Uterus (tissue), 3 donors: ENCODE measurements at regions not wholly inside any gene's neighbourhood (a gene's known extent, or its start where the extent isn't known, plus 50 kb on each side); places are given as distances from the start of the nearest gene placed in this dataset.

Source experiments
- DNase-seq, 2 donors: peaks; one replicate each; pipeline ENCODE4 v3.0.0-alpha.2; 2019 to 2020
- H3K27ac ChIP-seq, 2 donors: fragments of 200-600 bp; sonication (generic); 1 replicate in 1 of 2; 2 replicates in 1 of 2; pipeline ENCODE4 v1.5.1; 2016 to 2018
- H3K27me3 ChIP-seq, 2 donors: fragments of 200-600 bp; sonication (generic); one replicate each; pipeline ENCODE4 v1.5.1; 2018 to 2019; ENCODE audit warnings: control low read depth in 1 of 2
- H3K36me3 ChIP-seq, 2 donors: fragments of 200-600 bp; sonication (generic); one replicate each; pipeline ENCODE4 v1.5.1; 2019; ENCODE audit warnings: control low read depth in 1 of 2
- H3K4me1 ChIP-seq, 2 donors: fragments of 200-600 bp; sonication (generic); one replicate each; pipeline ENCODE4 v1.5.1; 2018 to 2019; ENCODE audit warnings: control low read depth in 1 of 2
- H3K4me3 ChIP-seq, 2 donors: fragments of 200-600 bp; sonication (generic); 1 replicate in 1 of 2; 2 replicates in 1 of 2; pipeline ENCODE4 v1.5.1; 2018 to 2019; ENCODE audit warnings: mild to moderate bottlenecking in 1 of 2
- H3K9me3 ChIP-seq, 2 donors: fragments of 200-600 bp; sonication (generic); one replicate each; pipeline ENCODE4 v1.5.1; 2019; ENCODE audit warnings: control low read depth in 1 of 2
- POLR2A ChIP-seq, 2 donors: fragments of 450-650 bp; IDR thresholded peaks; one replicate each; pipeline ENCODE4 v1.6.1; 2016; ENCODE audit warnings: antibody characterized with exemption in 2 of 2, mild to moderate bottlenecking in 1 of 2, moderate library complexity in 1 of 2
- intact Hi-C: fragments of 100-400 bp; cut with DNase I; formaldehyde crosslinking; loops from one replicate; pipeline ENCODE4 v1.15.1; 2023; ENCODE audit warnings: low total_unique reads
- TF ChIP-seq, protein P1 (sequence below), 4 experiments: fragments of 200-600 bp in 2 of 4; fragments of 450-650 bp in 2 of 4; sonication (generic) in 2 of 4; IDR thresholded peaks; one replicate each; pipeline ENCODE4 v1.5.1; 2016 to 2019; ENCODE audit warnings: antibody characterized with exemption in 4 of 4, mild to moderate bottlenecking in 2 of 4, moderate library complexity in 1 of 4
- donor health status: DM: yes; HTN: yes; CAD: no.

- no peaks in the 10 kb centered on the region for H3K4me1 ChIP-seq
- H3K36me3 ChIP-seq = no peaks in the 10 kb centered on the region
- H3K27me3 ChIP-seq = no peaks in the 10 kb centered on the region
- no peak overlapping the region for H3K4me3 ChIP-seq
- no peak for DNase-seq
- H3K27ac ChIP-seq = no peak overlapping the region
- no peaks in the 10 kb centered on the region for H3K9me3 ChIP-seq
- TF ChIP-seq, protein P1, sequence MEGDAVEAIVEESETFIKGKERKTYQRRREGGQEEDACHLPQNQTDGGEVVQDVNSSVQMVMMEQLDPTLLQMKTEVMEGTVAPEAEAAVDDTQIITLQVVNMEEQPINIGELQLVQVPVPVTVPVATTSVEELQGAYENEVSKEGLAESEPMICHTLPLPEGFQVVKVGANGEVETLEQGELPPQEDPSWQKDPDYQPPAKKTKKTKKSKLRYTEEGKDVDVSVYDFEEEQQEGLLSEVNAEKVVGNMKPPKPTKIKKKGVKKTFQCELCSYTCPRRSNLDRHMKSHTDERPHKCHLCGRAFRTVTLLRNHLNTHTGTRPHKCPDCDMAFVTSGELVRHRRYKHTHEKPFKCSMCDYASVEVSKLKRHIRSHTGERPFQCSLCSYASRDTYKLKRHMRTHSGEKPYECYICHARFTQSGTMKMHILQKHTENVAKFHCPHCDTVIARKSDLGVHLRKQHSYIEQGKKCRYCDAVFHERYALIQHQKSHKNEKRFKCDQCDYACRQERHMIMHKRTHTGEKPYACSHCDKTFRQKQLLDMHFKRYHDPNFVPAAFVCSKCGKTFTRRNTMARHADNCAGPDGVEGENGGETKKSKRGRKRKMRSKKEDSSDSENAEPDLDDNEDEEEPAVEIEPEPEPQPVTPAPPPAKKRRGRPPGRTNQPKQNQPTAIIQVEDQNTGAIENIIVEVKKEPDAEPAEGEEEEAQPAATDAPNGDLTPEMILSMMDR (IDR thresholded peaks at IDR 0.05) = no peak
- TF ChIP-seq POLR2A (IDR thresholded peaks at IDR 0.05) = no peak
- intact Hi-C loops = no loop called here
These were observed 126.0 kb upstream of the MAN2A1 start for GRCh38 chr5:109563739-109564138.

DNA sequence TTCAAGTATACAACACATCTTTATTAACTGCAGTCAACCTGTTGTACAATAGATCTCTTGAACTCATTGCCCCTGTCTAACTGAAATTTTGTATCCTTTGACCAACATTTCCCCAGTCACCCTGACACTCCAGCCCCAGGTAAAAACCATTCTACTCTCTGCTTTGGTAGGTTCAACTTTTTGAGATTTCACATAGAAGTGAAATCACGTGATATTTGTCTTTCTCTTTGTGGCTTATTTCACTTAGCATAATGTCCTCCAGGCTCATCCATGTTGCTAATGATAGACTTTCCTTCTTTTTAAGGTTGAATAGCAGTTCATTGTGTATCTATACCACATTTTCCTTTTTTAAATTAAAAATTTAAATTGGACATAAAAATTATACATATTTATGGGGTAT lies 126.5 kb upstream of the MAN2A1 start:
- TF ChIP-seq POLR2A (IDR thresholded peaks at IDR 0.05) = no peak
- TF ChIP-seq, protein P1 (IDR thresholded peaks at IDR 0.05) = no peak
- H3K36me3 ChIP-seq = no peaks in the 10 kb centered on the region
- no peak overlapping the region for H3K27ac ChIP-seq
- intact Hi-C loops = no loop called here
- no peak overlapping the region for H3K4me3 ChIP-seq
- no peaks in the 10 kb centered on the region for H3K27me3 ChIP-seq
- no peak for DNase-seq
- no peaks in the 10 kb centered on the region for H3K4me1 ChIP-seq
- H3K9me3 ChIP-seq = no peaks in the 10 kb centered on the region

GRCh38 chr5:109562441-109562840 lies 127.3 kb upstream of the MAN2A1 start:
- Histone ChIP-seq H3K4me3 (no peak overlapping the region), H3K27ac (no peak overlapping the region), H3K4me1 (no peaks in the 10 kb centered on the region), H3K36me3 (no peaks in the 10 kb centered on the region), H3K9me3 (no peaks in the 10 kb centered on the region), H3K27me3 (no peaks in the 10 kb centered on the region)
- TF ChIP-seq, protein P1 (IDR thresholded peaks at IDR 0.05) = no peak
- no peak for TF ChIP-seq POLR2A (IDR thresholded peaks at IDR 0.05)
- no peak for DNase-seq
- intact Hi-C loops = no loop called here

- no peaks in the 10 kb centered on the region for H3K4me1 ChIP-seq
- intact Hi-C loops = no loop called here
- TF ChIP-seq, protein P1 (IDR thresholded peaks at IDR 0.05) = no peak
- no peak for TF ChIP-seq POLR2A (IDR thresholded peaks at IDR 0.05)
These were observed 128.3 kb upstream of the MAN2A1 start for GRCh38 chr5:109561447-109561846.

GRCh38 chr5:109560554-109560953 lies 129.2 kb upstream of the MAN2A1 start:
- H3K4me3 ChIP-seq = no peak overlapping the region
- H3K36me3 ChIP-seq = no peaks in the 10 kb centered on the region
- no peaks in the 10 kb centered on the region for H3K4me1 ChIP-seq
- no peaks in the 10 kb centered on the region for H3K27me3 ChIP-seq
- intact Hi-C loops = no loop called here
- no peaks in the 10 kb centered on the region for H3K9me3 ChIP-seq
- no peak for DNase-seq
- TF ChIP-seq POLR2A (IDR thresholded peaks at IDR 0.05) = no peak
- TF ChIP-seq, protein P1 (IDR thresholded peaks at IDR 0.05) = no peak
- H3K27ac ChIP-seq = no peak overlapping the region

More at GRCh38 chr5:109561447-109561846, 128.3 kb upstream of the MAN2A1 start:
- no peaks in the 10 kb centered on the region for H3K27me3 ChIP-seq
- no peak overlapping the region for H3K4me3 ChIP-seq
- no peak for DNase-seq
- no peaks in the 10 kb centered on the region for H3K9me3 ChIP-seq
- H3K27ac ChIP-seq = no peak overlapping the region
- H3K36me3 ChIP-seq = no peaks in the 10 kb centered on the region
